SK-N-SH treated with all-trans-retinoic acid at 6 μM for 48 hours (cell line): ENCODE measurements at regions not wholly inside any gene's neighbourhood (a gene's known extent, or its start where the extent isn't known, plus 50 kb on each side); places are given as distances from the start of the nearest gene placed in this dataset.

ENCODE experiments used
- CSDC2 ChIP-seq: fragments of 250-450 bp; sonication (Bioruptor Pico); IDR thresholded peaks from 2 replicates; pipeline ENCODE4 v1.5.0; 2020; ENCODE audit warnings: mild to moderate bottlenecking, moderate library complexity
- GLIS3 ChIP-seq: fragments of 250-450 bp; sonication (Bioruptor Pico); IDR thresholded peaks from 2 replicates; pipeline ENCODE4 v1.5.0; 2020; ENCODE audit warnings: mild to moderate bottlenecking, moderate library complexity
- ISL1 ChIP-seq: fragments of 250-450 bp; sonication (Bioruptor Pico); IDR thresholded peaks from 2 replicates; pipeline ENCODE4 v2.1.2; 2022; ENCODE audit warnings: mild to moderate bottlenecking, moderate library complexity
- PPARA ChIP-seq: fragments of 250-450 bp; sonication (Bioruptor Pico); IDR thresholded peaks from 2 replicates; pipeline ENCODE4 v1.5.0; 2020; ENCODE audit warnings: mild to moderate bottlenecking, borderline replicate concordance
- SNAI2 ChIP-seq: fragments of 250-450 bp; sonication (Bioruptor Pico); IDR thresholded peaks from 2 replicates; pipeline ENCODE4 v1.5.0; 2020; ENCODE audit warnings: mild to moderate bottlenecking, moderate library complexity
- ZC3H10 ChIP-seq: fragments of 250-450 bp; sonication (Bioruptor Pico); IDR thresholded peaks from 2 replicates; pipeline ENCODE4 v1.5.1; 2021; ENCODE audit warnings: mild to moderate bottlenecking, moderate library complexity
- ZFP3 ChIP-seq: fragments of 250-450 bp; sonication (Bioruptor Pico); IDR thresholded peaks from 2 replicates; pipeline ENCODE4 v1.5.0; 2020; ENCODE audit warnings: mild to moderate bottlenecking, moderate library complexity
- ZNF70 ChIP-seq: fragments of 450-650 bp; formaldehyde crosslinking; IDR thresholded peaks from 2 replicates; pipeline ENCODE4 v1.5.0; 2020; ENCODE audit warnings: mild to moderate bottlenecking, moderate library complexity
- ZNF8 ChIP-seq: fragments of 450-650 bp; formaldehyde crosslinking; IDR thresholded peaks from 2 replicates; pipeline ENCODE4 v1.5.0; 2020; ENCODE audit warnings: mild to moderate bottlenecking, moderate library complexity
- TF ChIP-seq, protein P1 (sequence below): fragments of 250-450 bp; sonication (Bioruptor Pico); IDR thresholded peaks from 2 replicates; pipeline ENCODE4 v1.8.0; 2020; ENCODE audit warnings: mild to moderate bottlenecking, moderate library complexity, borderline replicate concordance
- TF ChIP-seq, protein P2 (sequence below): fragments of 250-450 bp; sonication (Bioruptor Pico); IDR thresholded peaks from 2 replicates; pipeline ENCODE4 v1.5.1; 2020; ENCODE audit warnings: low read depth, mild to moderate bottlenecking, moderate library complexity
- TF ChIP-seq, protein P3 (sequence below): fragments of 250-450 bp; sonication (Bioruptor Pico); IDR thresholded peaks from 2 replicates; pipeline ENCODE4 v1.5.0; 2020; ENCODE audit warnings: mild to moderate bottlenecking, moderate library complexity

DNA sequence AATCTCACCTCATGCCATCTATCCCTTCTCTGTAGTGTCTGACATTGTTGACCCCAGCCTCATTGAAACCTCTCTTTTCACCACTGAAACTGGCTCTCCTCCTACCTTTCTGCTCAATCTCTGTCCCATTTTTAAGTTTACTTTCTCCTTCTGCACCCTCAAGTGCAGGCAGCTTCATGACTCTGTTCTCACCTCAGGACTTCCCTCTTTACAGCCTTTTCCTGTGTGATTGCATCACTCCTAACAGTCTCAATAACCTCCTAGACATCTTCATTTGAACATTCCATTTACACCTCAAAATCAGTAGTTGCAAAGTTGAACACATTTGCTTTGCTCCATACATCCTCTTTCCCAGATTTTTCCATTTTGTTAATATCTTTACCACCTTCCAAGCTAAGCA is 172.1 kb downstream of the RASEF start:
- TF ChIP-seq SNAI2 (CRISPR knock-in tag) (no peak), ISL1 (CRISPR knock-in tag) (no peak), ZFP3 (no peak), CSDC2 (CRISPR knock-in tag) (no peak), ZNF8 (CRISPR knock-in tag) (no peak), PPARA (CRISPR knock-in tag) (no peak), ZC3H10 (CRISPR knock-in tag) (no peak), ZNF70 (no peak), GLIS3 (CRISPR knock-in tag) (no peak)
- TF ChIP-seq, protein P1, sequence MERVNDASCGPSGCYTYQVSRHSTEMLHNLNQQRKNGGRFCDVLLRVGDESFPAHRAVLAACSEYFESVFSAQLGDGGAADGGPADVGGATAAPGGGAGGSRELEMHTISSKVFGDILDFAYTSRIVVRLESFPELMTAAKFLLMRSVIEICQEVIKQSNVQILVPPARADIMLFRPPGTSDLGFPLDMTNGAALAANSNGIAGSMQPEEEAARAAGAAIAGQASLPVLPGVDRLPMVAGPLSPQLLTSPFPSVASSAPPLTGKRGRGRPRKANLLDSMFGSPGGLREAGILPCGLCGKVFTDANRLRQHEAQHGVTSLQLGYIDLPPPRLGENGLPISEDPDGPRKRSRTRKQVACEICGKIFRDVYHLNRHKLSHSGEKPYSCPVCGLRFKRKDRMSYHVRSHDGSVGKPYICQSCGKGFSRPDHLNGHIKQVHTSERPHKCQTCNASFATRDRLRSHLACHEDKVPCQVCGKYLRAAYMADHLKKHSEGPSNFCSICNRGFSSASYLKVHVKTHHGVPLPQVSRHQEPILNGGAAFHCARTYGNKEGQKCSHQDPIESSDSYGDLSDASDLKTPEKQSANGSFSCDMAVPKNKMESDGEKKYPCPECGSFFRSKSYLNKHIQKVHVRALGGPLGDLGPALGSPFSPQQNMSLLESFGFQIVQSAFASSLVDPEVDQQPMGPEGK: no peak
- TF ChIP-seq, protein P2, sequence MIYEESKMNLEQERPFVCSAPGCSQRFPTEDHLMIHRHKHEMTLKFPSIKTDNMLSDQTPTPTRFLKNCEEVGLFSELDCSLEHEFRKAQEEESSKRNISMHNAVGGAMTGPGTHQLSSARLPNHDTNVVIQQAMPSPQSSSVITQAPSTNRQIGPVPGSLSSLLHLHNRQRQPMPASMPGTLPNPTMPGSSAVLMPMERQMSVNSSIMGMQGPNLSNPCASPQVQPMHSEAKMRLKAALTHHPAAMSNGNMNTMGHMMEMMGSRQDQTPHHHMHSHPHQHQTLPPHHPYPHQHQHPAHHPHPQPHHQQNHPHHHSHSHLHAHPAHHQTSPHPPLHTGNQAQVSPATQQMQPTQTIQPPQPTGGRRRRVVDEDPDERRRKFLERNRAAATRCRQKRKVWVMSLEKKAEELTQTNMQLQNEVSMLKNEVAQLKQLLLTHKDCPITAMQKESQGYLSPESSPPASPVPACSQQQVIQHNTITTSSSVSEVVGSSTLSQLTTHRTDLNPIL (CRISPR knock-in tag): no peak
- TF ChIP-seq, protein P3, sequence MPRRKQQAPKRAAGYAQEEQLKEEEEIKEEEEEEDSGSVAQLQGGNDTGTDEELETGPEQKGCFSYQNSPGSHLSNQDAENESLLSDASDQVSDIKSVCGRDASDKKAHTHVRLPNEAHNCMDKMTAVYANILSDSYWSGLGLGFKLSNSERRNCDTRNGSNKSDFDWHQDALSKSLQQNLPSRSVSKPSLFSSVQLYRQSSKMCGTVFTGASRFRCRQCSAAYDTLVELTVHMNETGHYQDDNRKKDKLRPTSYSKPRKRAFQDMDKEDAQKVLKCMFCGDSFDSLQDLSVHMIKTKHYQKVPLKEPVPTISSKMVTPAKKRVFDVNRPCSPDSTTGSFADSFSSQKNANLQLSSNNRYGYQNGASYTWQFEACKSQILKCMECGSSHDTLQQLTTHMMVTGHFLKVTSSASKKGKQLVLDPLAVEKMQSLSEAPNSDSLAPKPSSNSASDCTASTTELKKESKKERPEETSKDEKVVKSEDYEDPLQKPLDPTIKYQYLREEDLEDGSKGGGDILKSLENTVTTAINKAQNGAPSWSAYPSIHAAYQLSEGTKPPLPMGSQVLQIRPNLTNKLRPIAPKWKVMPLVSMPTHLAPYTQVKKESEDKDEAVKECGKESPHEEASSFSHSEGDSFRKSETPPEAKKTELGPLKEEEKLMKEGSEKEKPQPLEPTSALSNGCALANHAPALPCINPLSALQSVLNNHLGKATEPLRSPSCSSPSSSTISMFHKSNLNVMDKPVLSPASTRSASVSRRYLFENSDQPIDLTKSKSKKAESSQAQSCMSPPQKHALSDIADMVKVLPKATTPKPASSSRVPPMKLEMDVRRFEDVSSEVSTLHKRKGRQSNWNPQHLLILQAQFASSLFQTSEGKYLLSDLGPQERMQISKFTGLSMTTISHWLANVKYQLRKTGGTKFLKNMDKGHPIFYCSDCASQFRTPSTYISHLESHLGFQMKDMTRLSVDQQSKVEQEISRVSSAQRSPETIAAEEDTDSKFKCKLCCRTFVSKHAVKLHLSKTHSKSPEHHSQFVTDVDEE (CRISPR knock-in tag): no peak
